Left lung (tissue), 4 donors: ENCODE measurements at regions not wholly inside any gene's neighbourhood (a gene's known extent, or its start where the extent isn't known, plus 50 kb on each side); places are given as distances from the start of the nearest gene placed in this dataset.

Source experiments
- ATAC-seq: fragments of 200-7000 bp; cut with Tn5 transposase; one replicate; pipeline ENCODE4 v1.9.1; 2020; ENCODE audit warnings: moderate library complexity
- DNase-seq, 4 donors: peaks; one replicate each; pipeline ENCODE4 v3.0.0-alpha.2; 2013 to 2020
- H3K27ac ChIP-seq, 2 donors: fragments of 200-600 bp; sonication (generic) in 1 of 2; one replicate each; pipeline versions ENCODE4 v1.5.0 to v1.8.0; 2020 to 2021
- H3K27me3 ChIP-seq, 2 donors: fragments of 200-600 bp; sonication (generic) in 1 of 2; one replicate each; pipeline versions ENCODE4 v1.5.0 to v1.8.0; 2020 to 2021
- H3K36me3 ChIP-seq, 2 donors: fragments of 200-600 bp; sonication (generic) in 1 of 2; one replicate each; pipeline versions ENCODE4 v1.5.0 to v1.8.0; 2020 to 2021
- H3K4me1 ChIP-seq, 2 donors: fragments of 200-600 bp; one replicate each; pipeline ENCODE4 v1.8.0; 2021
- H3K4me3 ChIP-seq, 2 donors: fragments of 200-600 bp; sonication (generic) in 1 of 2; one replicate each; pipeline versions ENCODE4 v1.5.0 to v1.8.0; 2020 to 2021; ENCODE audit warnings: mild to moderate bottlenecking in 1 of 2
- H3K9me3 ChIP-seq, 2 donors: fragments of 200-600 bp; sonication (generic) in 1 of 2; one replicate each; pipeline versions ENCODE4 v1.5.0 to v1.8.0; 2020 to 2021
- CTCF ChIP-seq, 2 donors: fragments of 200-600 bp; sonication (generic) in 1 of 2; IDR thresholded peaks; one replicate each; pipeline versions ENCODE4 v1.5.0 to v1.8.0; 2021; ENCODE audit warnings: antibody characterized with exemption in 2 of 2
- intact Hi-C, 2 donors: fragments of 100-400 bp; cut with DNase I; formaldehyde crosslinking; loops; one replicate each; pipeline versions ENCODE4 v1.11.2 to v1.14.2; 2022
- donor health status: DM: no; HTN: yes; CAD: no.
- donor health status: DM: no; HTN: no; CAD: no.

GRCh38 chr12:98154850-98155249 is 360.5 kb upstream of the TMPO start:
- TF ChIP-seq CTCF (IDR thresholded peaks at IDR 0.05): no peak
- no peak overlapping the region for H3K4me3 ChIP-seq
- ATAC-seq: peak; percentile 60
- intact Hi-C loops: no loop called here
- H3K36me3 ChIP-seq: no peaks in the 10 kb centered on the region
- no peaks in the 10 kb centered on the region for H3K4me1 ChIP-seq
- no peaks in the 10 kb centered on the region for H3K27me3 ChIP-seq
- no peaks in the 10 kb centered on the region for H3K9me3 ChIP-seq
- no peak overlapping the region for H3K27ac ChIP-seq
- peak in 3 of 4 donors; percentile 8 to 60 (median 28) for DNase-seq

DNA sequence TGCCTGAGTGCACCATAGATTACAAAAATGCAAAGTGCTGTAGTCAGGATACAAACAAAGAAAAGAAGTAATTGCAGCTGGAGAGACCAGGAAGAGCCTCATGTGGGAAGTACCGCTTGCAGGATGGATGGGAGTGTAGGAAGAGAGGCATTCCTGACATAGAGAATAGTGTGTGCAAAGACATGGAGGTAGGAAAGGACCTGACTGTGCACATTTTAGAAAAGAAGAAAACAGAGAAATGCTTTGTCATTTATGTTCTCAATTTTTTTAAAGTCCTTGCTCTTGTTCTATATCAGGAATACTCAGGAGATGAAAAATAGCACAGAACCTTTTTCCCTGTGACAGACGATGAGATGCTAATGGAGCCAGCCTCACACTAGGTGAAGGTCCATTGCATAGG is 358.7 kb upstream of the TMPO start:
- DNase-seq (no peak), ATAC-seq (no peak)
- Histone ChIP-seq H3K27me3 (no peaks in the 10 kb centered on the region), H3K36me3 (no peaks in the 10 kb centered on the region), H3K4me1 (no peaks in the 10 kb centered on the region), H3K27ac (no peak overlapping the region), H3K9me3 (no peaks in the 10 kb centered on the region), H3K4me3 (no peak overlapping the region)
- TF ChIP-seq CTCF (IDR thresholded peaks at IDR 0.05): no peak
- intact Hi-C loops: no loop called here

DNA sequence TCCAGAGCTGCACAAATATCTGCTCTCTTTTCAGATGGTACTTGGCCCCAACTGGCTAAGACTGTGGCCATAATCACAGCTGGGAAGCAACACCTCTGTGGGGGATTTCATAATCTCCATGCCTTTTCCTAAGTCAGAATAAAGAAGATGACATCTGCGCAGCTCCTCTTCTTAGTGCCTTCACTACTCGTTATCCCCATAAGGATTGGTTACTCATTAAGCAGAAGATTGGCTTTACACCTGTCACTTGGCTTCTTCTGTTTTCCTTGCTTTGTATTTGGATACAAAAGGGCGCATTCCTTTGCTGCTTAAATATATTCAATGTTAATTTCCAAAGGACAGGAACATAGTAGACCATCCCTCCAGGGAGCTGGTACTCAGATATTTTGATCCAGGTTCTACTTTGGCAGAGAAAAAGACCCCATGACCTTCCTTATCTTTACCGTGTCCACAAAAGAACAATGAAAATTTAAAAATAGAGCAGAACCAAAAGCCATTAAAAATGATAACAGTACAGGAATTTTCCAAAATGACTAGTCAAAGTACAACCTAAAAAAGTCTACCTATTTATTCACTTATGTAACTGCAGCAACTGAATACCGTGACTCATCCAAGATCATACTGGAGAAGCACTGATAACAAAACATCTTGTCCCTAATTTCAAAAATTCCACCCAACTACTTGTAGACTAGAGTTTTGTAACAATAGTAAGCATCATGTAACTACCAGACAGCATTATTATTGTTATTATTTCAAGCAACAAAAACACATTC is 352.3 kb upstream of the TMPO start:
- TF ChIP-seq CTCF (IDR thresholded peaks at IDR 0.05): no peak
- intact Hi-C loops: no loop called here

GRCh38 chr12:98172304-98172703 is 343.1 kb upstream of the TMPO start:
- intact Hi-C loops: no loop called here
- H3K9me3 ChIP-seq: no peaks in the 10 kb centered on the region
- no peaks in the 10 kb centered on the region for H3K27me3 ChIP-seq
- no peak for TF ChIP-seq CTCF (IDR thresholded peaks at IDR 0.05)
- H3K4me1 ChIP-seq: no peaks in the 10 kb centered on the region
- H3K36me3 ChIP-seq: no peaks in the 10 kb centered on the region
- H3K27ac ChIP-seq: no peak overlapping the region
- no peak for DNase-seq
- H3K4me3 ChIP-seq: no peak overlapping the region
- no peak for ATAC-seq

More for the DNA sequence above, 352.3 kb upstream of the TMPO start:
- no peak for DNase-seq
- H3K4me3 ChIP-seq: no peak overlapping the region
- no peak overlapping the region for H3K27ac ChIP-seq
- no peaks in the 10 kb centered on the region for H3K9me3 ChIP-seq
- H3K4me1 ChIP-seq: no peaks in the 10 kb centered on the region
- no peaks in the 10 kb centered on the region for H3K36me3 ChIP-seq
- no peak for ATAC-seq
- H3K27me3 ChIP-seq: no peaks in the 10 kb centered on the region

- ATAC-seq (no peak), DNase-seq (no peak)
- no peak overlapping the region for H3K27ac ChIP-seq
- intact Hi-C loops: no loop called here
- no peaks in the 10 kb centered on the region for H3K4me1 ChIP-seq
- no peaks in the 10 kb centered on the region for H3K9me3 ChIP-seq
- TF ChIP-seq CTCF (IDR thresholded peaks at IDR 0.05): no peak
- H3K4me3 ChIP-seq: no peak overlapping the region
- H3K36me3 ChIP-seq: no peaks in the 10 kb centered on the region
- H3K27me3 ChIP-seq: no peaks in the 10 kb centered on the region
These were observed 342.6 kb upstream of the TMPO start for GRCh38 chr12:98172801-98173200.
